HepG2 (cell line): ENCODE measurements at regions not wholly inside any gene's neighbourhood (a gene's known extent, or its start where the extent isn't known, plus 50 kb on each side); places are given as distances from the start of the nearest gene placed in this dataset.

ENCODE experiments used
- ATAC-seq: fragments of 200-7000 bp; cut with Tn5 transposase; 3 replicates; pipeline ENCODE4 v1.9.1; 2020; ENCODE audit warnings: mild to moderate bottlenecking, moderate library complexity
- BruUV-seq: library from RNA; stranded (reverse); fragments of 400-500 nt; replicated peaks from 2 replicates; lab custom pipeline; 2021; lab: Mats Ljungman, UMichigan
- CTCF ChIA-PET: fragments of 300-600 bp; formaldehyde crosslinking; extraction: SDS; loops from one replicate; lab custom pipeline; 2021; ENCODE audit warnings: low total read pairs, inconsistent platforms, low intra/inter-chr PET ratio; lab: Yijun Ruan, JAX
- POLR2A ChIA-PET: fragments of 350-600 bp; sonication (Branson Sonifier 250); formaldehyde crosslinking; loops from one replicate; lab custom pipeline; 2020; ENCODE audit warnings: antibody characterized with exemption, inconsistent platforms; lab: Yijun Ruan, JAX
- DNase-seq: peaks from one replicate; pipeline ENCODE4 v3.0.0-alpha.2; 2015; ENCODE audit warnings: low spot score
- FAIRE-seq: peaks from 3 replicates; lab custom pipeline; 2011; peaks lifted over from hg19 to GRCh38; lab: Jason Lieb, UNC
- H2AFZ ChIP-seq: one replicate; pipeline ENCODE4 v1.6.1; 2011; ENCODE audit warnings: low read length, inconsistent platforms
- H3K27ac ChIP-seq: fragments of 300-600 bp; 3 replicates; pipeline ENCODE4 v1.8.0; 2011; ENCODE audit warnings: mixed run types, mild to moderate bottlenecking, mixed read lengths, low read length, inconsistent platforms; ENCODE audit not compliant: insufficient read depth; ENCODE audit errors: extremely low read length
- H3K27me3 ChIP-seq, 2 experiments: fragments of 200-600 bp in 1 of 2; 2 replicates in 1 of 2; 3 replicates in 1 of 2; pipeline versions ENCODE4 v1.6.0 to v1.8.0; 2011; ENCODE audit warnings: low read length in 2 of 2, mild to moderate bottlenecking in 2 of 2, moderate library complexity in 2 of 2, inconsistent platforms in 1 of 2; ENCODE audit not compliant: insufficient read depth in 2 of 2, control insufficient read depth in 1 of 2
- H3K36me3 ChIP-seq, 2 experiments: fragments of 200-600 bp in 1 of 2; replicated peaks in 1 of 2; 2 replicates in 1 of 2; 3 replicates in 1 of 2; pipeline versions ENCODE4 v1.5.1 to v1.8.0; 2011; ENCODE audit warnings: low read length in 2 of 2, inconsistent platforms in 1 of 2; ENCODE audit not compliant: insufficient read depth in 2 of 2, control insufficient read depth in 1 of 2
- H3K4me1 ChIP-seq: 2 replicates; pipeline ENCODE4 v1.5.1; 2012; ENCODE audit warnings: low read length, inconsistent platforms; ENCODE audit not compliant: insufficient read depth
- H3K4me2 ChIP-seq: 2 replicates; pipeline ENCODE4 v1.6.0; 2011; ENCODE audit warnings: low read depth, low read length, inconsistent platforms
- H3K4me3 ChIP-seq, 3 experiments: fragments of 200-600 bp in 1 of 3; sonication (generic), shearing (Covaris generic) in 1 of 3; replicated peaks in 1 of 3; 2 replicates each; pipeline ENCODE4 v1.5.1; 2011 to 2016; ENCODE audit warnings: low read length in 3 of 3, inconsistent platforms in 2 of 3, low read depth in 2 of 3, mild to moderate bottlenecking in 2 of 3, control low read depth in 1 of 3, mixed read lengths in 1 of 3; ENCODE audit not compliant: insufficient read depth in 1 of 3
- H3K79me2 ChIP-seq: one replicate; pipeline ENCODE4 v1.6.1; 2011; ENCODE audit warnings: low read length, inconsistent platforms; ENCODE audit not compliant: insufficient read depth
- H3K9ac ChIP-seq: 2 replicates; pipeline ENCODE4 v1.6.0; 2011; ENCODE audit warnings: mild to moderate bottlenecking, low read depth, low read length, inconsistent platforms; ENCODE audit not compliant: insufficient read depth
- H3K9me3 ChIP-seq: 2 replicates; pipeline ENCODE4 v1.5.1; 2012; ENCODE audit warnings: mild to moderate bottlenecking, low read length
- H4K20me1 ChIP-seq: 2 replicates; pipeline ENCODE4 v1.6.0; 2011; ENCODE audit warnings: inconsistent platforms, mild to moderate bottlenecking, low read length, moderate library complexity; ENCODE audit not compliant: insufficient read depth
- CREB1 ChIP-seq, 2 experiments: fragments of 450-650 bp in 1 of 2; IDR thresholded peaks; 2 replicates each; pipeline ENCODE4 v1.6.1; 2016 to 2017; ENCODE audit warnings: control low read depth in 1 of 2, mild to moderate bottlenecking in 1 of 2, missing compliant biosample characterization in 1 of 2, missing genetic modification characterization in 1 of 2
- ZNF24 ChIP-seq: fragments of 450-650 bp; IDR thresholded peaks from 2 replicates; pipeline ENCODE4 v1.6.1; 2017; ENCODE audit warnings: antibody characterized with exemption, mild to moderate bottlenecking
- ZNF431 ChIP-seq: sonication (generic); formaldehyde crosslinking; IDR thresholded peaks from 2 replicates; pipeline ENCODE4 v1.9.0; 2022; ENCODE audit warnings: missing genetic modification reagents, low read depth, mild to moderate bottlenecking, borderline replicate concordance
- WGBS: methylation state at CpG from one replicate; pipeline ENCODE4 v1.1.6; 2017; ENCODE audit warnings: low lambda C conversion rate; 5-methylcytosine and 5-hydroxymethylcytosine counted together
- in situ Hi-C: cut with HindIII; loops from 2 replicates; pipeline ENCODE4 v1.10.0; 2017; ENCODE audit warnings: low pct_unique_long_range_greater_than_20kb; ENCODE audit not compliant: extremely low pct_ligation_motif_present
- intact Hi-C: fragments of 100-400 bp; cut with micrococcal nuclease; formaldehyde crosslinking; loops from one replicate; pipeline ENCODE4 v1.10.0; 2022; ENCODE audit not compliant: unreplicated experiment
- TF ChIP-seq, protein P1 (sequence below): sonication (generic); formaldehyde crosslinking; IDR thresholded peaks from 2 replicates; pipeline ENCODE4 v1.5.0; 2020; ENCODE audit warnings: missing genetic modification reagents, mild to moderate bottlenecking, borderline replicate concordance
- TF ChIP-seq, protein P2 (sequence below): sonication (generic); formaldehyde crosslinking; IDR thresholded peaks from 2 replicates; pipeline ENCODE4; 2020; ENCODE audit warnings: missing genetic modification reagents, mild to moderate bottlenecking, borderline replicate concordance

DNA sequence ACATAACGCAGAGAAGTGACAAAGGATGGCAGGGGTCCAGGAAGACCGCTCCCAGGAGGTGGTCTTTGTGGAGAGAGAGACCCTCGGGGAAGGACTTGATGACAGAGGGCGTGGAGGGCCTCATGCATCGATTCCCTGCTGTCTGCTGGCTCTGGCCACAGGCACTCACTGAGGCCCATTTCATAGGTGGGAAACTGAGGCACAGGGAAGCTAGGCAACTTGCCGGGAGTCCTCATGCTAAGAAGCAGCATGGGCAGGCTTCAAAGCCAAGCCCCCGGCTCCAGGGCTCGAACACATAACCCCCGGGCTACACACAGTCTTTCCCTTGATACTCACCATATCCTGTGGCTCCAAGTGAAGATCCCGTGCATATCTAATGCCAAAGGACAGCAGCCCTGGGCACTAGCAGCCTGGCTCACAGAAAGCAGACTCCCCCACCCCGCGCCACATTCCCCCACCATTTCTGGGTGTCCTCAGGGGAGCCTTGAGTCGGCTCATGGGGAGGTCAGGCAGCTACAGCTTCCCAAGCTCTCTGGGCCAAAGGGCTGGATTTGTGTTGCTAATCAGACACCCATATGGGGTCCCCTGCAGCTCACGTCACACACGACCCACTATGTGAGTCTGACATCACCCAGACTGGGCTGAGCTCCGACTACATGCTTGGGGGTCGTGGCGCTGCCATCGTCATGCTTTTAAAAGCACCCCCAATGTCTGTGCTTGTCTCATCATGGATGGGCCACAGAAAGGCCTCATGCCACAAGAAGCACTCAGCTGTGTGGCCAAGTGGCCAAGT is 130.9 kb upstream of the PMEPA1 start:
- H2AFZ ChIP-seq, result no peak overlapping the region
- peaks cover 22 to 72% of the 10 kb centered on the region in 2 experiments; a peak in 4 of 5 replicates for H3K27me3 ChIP-seq
- no peak overlapping the region for H3K4me3 ChIP-seq
- DNase-seq (no peak), FAIRE-seq (no peak), ATAC-seq (no peak)
- H3K79me2 ChIP-seq, result no peaks in the 10 kb centered on the region
- H3K4me2 ChIP-seq, result no peak overlapping the region
- no peaks in the 10 kb centered on the region for H3K4me1 ChIP-seq
- intact Hi-C loops, result no loop called here
- no TSS peak for BruUV-seq
- peak; percentile 71 for TF ChIP-seq CREB1 (IDR thresholded peaks at IDR 0.05)
- TF ChIP-seq CREB1 (CRISPR knock-in tag; IDR thresholded peaks at IDR 0.05), result no peak
- no peak for TF ChIP-seq ZNF431 (CRISPR knock-in tag)
- TF ChIP-seq, protein P1, sequence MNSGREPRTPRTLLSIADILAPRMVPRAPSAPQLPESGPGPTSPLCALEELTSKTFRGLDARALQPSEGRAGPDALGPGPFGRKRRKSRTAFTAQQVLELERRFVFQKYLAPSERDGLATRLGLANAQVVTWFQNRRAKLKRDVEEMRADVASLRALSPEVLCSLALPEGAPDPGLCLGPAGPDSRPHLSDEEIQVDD (CRISPR knock-in tag), result no peak
- TF ChIP-seq, protein P2, sequence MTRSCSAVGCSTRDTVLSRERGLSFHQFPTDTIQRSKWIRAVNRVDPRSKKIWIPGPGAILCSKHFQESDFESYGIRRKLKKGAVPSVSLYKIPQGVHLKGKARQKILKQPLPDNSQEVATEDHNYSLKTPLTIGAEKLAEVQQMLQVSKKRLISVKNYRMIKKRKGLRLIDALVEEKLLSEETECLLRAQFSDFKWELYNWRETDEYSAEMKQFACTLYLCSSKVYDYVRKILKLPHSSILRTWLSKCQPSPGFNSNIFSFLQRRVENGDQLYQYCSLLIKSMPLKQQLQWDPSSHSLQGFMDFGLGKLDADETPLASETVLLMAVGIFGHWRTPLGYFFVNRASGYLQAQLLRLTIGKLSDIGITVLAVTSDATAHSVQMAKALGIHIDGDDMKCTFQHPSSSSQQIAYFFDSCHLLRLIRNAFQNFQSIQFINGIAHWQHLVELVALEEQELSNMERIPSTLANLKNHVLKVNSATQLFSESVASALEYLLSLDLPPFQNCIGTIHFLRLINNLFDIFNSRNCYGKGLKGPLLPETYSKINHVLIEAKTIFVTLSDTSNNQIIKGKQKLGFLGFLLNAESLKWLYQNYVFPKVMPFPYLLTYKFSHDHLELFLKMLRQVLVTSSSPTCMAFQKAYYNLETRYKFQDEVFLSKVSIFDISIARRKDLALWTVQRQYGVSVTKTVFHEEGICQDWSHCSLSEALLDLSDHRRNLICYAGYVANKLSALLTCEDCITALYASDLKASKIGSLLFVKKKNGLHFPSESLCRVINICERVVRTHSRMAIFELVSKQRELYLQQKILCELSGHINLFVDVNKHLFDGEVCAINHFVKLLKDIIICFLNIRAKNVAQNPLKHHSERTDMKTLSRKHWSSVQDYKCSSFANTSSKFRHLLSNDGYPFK (CRISPR knock-in tag), result no peak
- no peak for TF ChIP-seq ZNF24
- 8% methylated on average over 12 of the region's 19 CpGs for WGBS
- H3K36me3 ChIP-seq, result no peaks in the 10 kb centered on the region
- CTCF ChIA-PET, result no interaction called here
- in situ Hi-C loops, result no loop called here
- no peaks in the 10 kb centered on the region for H4K20me1 ChIP-seq
- no peak overlapping the region for H3K27ac ChIP-seq
- no peaks in the 10 kb centered on the region for H3K9me3 ChIP-seq
- POLR2A ChIA-PET, result no interaction called here
- no peak overlapping the region for H3K9ac ChIP-seq
